ENCODE measurements at regions not wholly inside any gene's neighbourhood (a gene's known extent, or its start where the extent isn't known, plus 50 kb on each side); places are given as distances from the start of the nearest gene placed in this dataset.
"Not testable (repeated sequence)": the region's sequence is repeated elsewhere in the genome, so short reads cannot be mapped to it uniquely, and the experiment has no call there.

- DNase-seq (ENCODE audit: low read depth, low spot score) = no peak
Measured at GRCh38 chr16:5326395-5326794, 228.8 kb upstream of the EEF2KMT start.

DNA sequence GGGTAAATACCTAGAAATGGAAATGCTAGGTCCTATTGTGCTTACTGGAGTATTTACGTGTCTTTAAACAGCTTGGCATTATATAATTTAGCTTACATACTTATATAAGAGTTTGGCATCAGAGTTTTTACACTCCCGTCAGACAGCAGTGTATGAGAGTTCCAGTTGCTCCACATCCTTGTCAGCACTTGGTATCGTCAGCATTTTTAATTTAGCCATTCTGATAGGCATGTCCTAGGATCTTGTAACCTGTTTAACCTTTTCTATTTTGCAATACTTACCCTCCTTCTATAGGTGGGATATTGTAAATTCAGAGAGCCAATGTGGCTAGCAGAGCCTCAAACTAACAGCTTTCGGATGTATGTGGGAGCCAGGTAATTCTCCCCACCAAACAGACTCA, 228.3 kb upstream of the EEF2KMT start:
- DNase-seq (ENCODE audit: low read depth, low spot score) = no peak

GRCh38 chr16:5323284-5324141, 225.9 kb upstream of the EEF2KMT start:
- DNase-seq (ENCODE audit: low read depth, low spot score) = no peak

- DNase-seq (ENCODE audit: low read depth, low spot score) = no peak
Measured at GRCh38 chr16:5321930-5322329, 224.3 kb upstream of the EEF2KMT start.

GRCh38 chr16:5319799-5320198, 222.2 kb upstream of the EEF2KMT start:
- DNase-seq (ENCODE audit: low read depth, low spot score) = no peak

- DNase-seq (ENCODE audit: low read depth, low spot score) = no peak
Measured at GRCh38 chr16:5315914-5316313, 218.3 kb upstream of the EEF2KMT start.

- DNase-seq (ENCODE audit: low read depth, low spot score) = no peak
Measured at GRCh38 chr16:5314377-5314776, 216.8 kb upstream of the EEF2KMT start.

DNA sequence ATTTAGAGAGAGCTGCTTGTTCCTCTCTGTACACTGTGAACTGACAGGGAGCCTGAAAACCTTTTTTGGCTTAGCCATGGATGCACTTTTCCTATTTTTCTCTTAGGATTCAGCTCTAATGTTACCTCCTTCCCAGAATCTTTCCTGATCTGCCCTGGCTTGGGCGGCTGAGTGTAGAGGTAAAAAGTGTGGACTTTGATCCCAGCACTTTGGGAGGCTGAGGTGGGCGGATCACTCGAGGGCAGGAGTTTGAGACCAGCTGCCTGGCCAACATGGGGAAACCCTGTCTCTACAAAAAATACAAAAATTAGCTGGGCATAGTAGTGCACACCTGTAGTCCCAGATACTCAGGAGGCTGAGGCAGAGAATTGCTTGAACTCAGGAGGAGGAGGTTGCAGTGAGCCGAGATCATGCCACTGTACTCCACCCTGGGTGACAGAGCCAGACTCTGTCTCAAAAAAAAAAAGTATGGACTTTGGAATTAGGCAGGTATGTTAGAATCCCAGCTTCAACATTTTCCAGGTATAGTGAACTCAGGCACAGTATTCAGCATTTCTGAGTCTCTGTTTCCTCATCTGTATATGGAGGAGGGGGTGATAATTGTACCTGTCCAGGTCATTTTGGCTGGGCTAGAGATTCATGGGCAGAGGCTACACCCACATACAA, 212.5 kb upstream of the EEF2KMT start:
- no peak for DNase-seq (ENCODE audit: low read depth, low spot score)

GRCh38 chr16:5305023-5305422, 207.4 kb upstream of the EEF2KMT start:
- no peak for DNase-seq (ENCODE audit: low read depth, low spot score)

DNA sequence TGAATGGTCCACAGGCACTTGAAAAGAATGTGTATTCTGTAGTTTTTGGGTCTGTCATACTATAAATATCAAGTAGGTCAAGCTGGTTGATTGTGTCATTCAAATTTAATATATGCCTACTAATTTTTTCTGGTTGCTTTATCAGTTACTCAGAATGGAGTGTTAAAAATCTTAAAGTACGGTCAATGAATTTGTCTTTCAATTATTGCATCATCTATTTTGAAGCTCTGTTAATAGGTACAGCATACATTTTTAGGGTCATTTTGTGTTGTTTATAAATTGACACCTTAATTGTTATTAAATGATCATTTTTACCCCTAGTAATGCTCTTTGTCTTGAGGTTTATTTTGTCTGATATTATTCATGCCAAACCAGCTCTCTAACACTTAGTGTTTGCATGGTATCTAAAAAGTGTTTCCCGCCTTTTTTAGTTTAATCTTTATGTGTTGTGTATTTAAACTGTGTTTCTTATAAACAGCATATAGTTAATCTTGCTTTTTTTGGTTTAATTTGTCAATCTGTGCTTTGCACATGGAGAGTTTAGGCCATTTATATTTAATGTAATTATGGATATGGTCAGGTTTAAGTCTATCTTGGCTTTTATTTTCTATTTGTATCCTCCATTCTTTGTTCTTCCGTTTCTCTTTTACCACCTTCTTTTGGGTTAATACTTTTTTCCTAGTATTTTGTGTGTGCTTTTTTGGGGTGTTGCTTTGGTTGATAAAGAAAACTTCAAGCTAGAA, 204.9 kb upstream of the EEF2KMT start:
- DNase-seq (ENCODE audit: low read depth, low spot score) = no peak

DNA sequence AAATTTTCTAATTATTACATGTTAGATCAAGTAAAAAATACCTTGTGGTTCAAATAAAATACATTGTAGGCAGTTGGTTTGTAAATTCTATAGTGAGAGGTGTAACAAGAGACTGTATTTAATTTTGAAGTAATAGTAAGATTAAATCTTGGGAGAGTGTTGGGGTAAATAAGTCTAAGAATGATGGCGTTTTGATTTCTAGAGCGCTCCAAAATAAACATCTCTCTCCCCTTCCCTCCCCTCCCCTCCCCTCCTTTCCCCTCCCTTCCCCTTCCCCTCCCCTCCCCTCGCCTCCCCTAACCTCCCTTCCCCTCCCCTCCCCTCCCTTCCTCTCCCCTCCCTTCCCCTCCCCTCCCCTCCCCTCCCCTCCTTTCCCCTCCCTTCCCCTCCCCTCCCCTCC, 200.6 kb upstream of the EEF2KMT start:
- DNase-seq (ENCODE audit: low read depth, low spot score) = no peak

DNA sequence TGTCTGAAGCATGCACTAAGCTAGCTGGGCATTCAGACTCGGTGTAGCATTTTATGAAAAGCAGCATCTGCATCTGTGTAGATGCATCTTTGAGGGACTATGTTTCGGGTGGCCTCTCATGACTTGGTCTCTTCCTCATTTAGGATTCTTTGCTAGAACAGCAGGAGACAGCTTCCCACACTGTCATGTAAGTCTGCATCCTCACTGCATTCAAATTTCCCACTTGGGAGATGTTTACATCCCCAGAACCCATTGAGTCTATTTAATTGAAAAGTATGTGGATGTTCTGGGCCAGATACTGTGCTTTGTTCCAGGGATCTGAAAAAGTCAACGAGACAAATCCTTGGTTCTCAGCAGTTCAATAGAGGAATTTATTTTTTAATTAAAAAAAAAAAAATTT, 198.6 kb upstream of the EEF2KMT start:
- DNase-seq (ENCODE audit: low read depth, low spot score) = no peak

GRCh38 chr16:5295304-5295703, 197.7 kb upstream of the EEF2KMT start:
- not testable (repeated sequence) for DNase-seq (ENCODE audit: low read depth, low spot score)

GRCh38 chr16:5282152-5282551, 184.6 kb upstream of the EEF2KMT start:
- not testable (repeated sequence) for DNase-seq (ENCODE audit: low read depth, low spot score)

GRCh38 chr16:5257462-5257861, 159.9 kb upstream of the EEF2KMT start:
- DNase-seq (ENCODE audit: low read depth, low spot score) = no peak

DNA sequence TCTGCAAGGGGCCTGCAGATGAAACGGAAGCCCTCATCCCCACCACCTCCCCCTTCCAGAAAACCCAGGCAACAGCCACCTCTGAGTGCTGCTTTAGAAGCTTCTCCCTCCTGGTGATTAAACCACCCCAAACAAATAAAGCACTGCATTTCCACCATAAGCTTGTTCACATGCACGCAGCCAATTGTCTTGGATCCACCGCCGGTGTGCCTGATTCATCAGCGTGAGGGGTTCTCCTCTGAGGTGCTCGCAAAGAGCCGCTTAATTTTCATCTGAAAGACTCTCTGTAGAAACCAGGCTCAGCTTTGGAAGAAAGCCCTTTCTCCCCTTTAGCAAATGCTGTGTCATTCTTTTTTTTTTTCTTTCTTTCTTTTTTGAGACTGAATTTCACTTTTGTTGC, 155.2 kb upstream of the EEF2KMT start:
- no peak for DNase-seq (ENCODE audit: low read depth, low spot score)

- DNase-seq (ENCODE audit: low read depth, low spot score) = not testable (repeated sequence)
Measured at GRCh38 chr16:5247403-5247802, 149.8 kb upstream of the EEF2KMT start.

DNA sequence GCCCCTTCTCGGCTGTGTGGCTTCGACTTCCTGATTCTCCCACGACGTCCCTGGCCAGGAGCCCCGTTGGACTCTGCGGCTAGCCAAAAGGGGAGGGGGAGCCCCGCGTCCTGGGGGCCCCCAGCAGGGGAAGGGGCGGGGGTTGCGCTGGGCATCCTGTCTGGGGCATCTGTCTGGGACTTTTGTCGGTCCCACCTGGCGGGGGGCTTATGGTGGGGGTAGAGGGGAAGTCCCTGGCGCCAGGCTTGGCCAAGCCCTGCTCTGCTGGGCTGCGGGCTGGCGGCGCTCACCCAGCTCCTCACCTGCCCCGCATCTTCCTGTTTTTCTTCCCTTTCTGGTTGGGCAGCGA, 142.7 kb upstream of the EEF2KMT start:
- DNase-seq (ENCODE audit: low read depth, low spot score) = not testable (repeated sequence)

DNA sequence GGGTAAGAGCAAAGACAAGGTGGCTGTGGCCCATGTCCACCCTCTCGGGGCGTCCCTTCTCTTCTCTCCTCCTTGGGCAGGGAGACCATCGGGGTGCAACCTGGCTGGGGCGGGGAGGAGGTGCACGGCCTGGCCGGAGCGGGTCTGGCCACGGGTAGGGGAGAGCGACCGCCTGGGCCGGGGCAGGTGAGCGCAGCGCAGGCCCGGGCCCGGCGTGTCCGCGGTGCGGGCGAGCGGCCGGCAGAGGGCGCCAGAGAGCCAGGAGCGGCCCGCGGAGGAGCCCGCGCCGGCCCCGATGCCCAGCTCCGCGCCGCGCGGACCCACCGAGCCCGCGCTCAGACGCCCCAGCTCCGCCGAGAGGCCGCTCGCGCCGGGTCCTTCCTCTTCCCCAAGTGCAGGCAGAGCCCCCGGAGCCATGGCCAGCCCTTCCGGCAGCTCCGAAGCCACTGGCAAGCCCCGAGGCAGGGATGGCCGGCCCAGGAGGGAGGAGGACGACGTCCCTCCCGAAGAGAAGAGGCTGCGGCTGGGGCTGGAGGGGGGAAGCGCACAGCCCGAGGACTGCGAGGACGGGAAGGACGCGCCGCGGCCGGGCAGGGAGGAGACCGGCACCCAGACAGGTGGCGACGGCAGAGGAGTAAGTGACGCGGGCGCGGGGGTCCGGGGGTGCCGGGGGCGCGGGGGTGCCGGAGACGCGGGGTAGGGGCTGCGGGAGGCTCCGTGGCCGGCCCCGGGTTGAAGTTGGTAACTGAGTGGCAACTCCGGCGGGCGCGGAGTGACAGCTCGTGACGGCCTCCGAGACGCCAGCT, 142.1 kb upstream of the EEF2KMT start:
- peak; percentile 21 for DNase-seq (ENCODE audit: low read depth, low spot score)

DNA sequence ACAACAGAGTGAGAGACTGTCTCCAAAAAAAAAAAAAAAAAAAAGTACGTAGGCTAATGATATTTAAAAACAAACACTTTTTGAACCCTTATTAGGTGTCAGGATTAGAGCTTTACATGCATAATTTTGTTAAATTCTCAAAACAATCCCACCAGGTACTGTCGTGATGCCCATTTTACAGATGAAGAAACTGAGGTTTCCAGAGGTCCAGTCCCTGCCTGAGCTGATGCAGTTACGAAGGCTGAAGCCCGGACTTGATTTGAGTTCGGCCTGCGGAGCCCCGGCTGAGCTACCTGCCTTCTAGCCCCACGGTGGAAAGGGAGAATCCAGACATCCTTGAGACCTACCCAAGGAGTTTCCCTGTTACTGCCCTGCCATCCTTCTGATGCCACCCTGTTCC, 137.5 kb upstream of the EEF2KMT start:
- DNase-seq (ENCODE audit: low read depth, low spot score) = no peak

DNA sequence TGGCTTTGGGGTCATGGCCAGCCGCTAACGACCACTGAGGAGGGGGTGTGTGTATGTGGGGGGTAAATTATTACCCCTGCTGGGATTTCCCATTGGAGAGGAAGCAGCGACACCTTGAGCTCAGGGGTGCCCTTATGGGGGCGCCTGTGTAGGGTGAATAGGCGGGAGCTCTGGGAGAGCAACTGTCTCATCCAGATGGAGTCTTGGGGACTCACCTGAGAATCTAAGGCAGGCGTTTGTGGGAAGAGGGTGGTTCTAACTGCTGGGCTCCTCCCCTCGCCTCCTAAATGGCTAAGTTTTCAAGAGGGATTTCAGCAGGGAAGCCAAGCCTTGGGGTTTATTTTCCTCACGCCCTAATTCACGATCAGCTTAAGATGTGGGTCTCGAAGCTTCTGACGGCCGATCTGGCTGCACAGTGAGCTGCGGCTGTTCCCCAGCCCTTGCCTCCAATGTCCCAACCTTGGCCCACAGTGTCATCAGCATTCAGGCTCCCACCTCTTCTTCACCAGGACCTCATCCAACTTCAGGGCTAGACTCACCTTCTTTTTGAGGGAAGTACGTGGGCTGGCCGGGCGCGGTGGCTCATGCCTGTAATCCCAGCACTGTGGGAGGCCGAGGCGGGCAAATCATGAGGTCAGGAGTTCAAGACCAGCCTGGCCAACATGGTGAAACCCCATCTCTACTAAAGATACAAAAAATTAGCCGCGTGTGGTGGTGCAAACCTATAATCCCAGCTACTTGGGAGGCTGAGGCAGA, 136.9 kb upstream of the EEF2KMT start:
- no peak for DNase-seq (ENCODE audit: low read depth, low spot score)

Data from activated naive CD8-positive, alpha-beta T cell treated with anti-CD3 and anti-CD28 coated beads, Interleukin-2, amount 50 U/mL, for 16 hours (primary cell).